ENCODE measurements at regions not wholly inside any gene's neighbourhood (a gene's known extent, or its start where the extent isn't known, plus 50 kb on each side); places are given as distances from the start of the nearest gene placed in this dataset.

- Histone ChIP-seq H3K9me3 (ENCODE audit: low read depth, low read length, poor library complexity, severe bottlenecking) (no peaks in the 10 kb centered on the region), H3K4me1 (ENCODE audit: insufficient read depth, low read length, poor library complexity, severe bottlenecking) (no peaks in the 10 kb centered on the region), H3K36me3 (ENCODE audit: insufficient read depth, low read length, poor library complexity, severe bottlenecking) (no peaks in the 10 kb centered on the region), H3K4me3 (ENCODE audit: low read depth, low read length, poor library complexity, severe bottlenecking) (no peak overlapping the region), H3K27ac (ENCODE audit: low read depth, low read length, poor library complexity, severe bottlenecking) (no peak overlapping the region), H3K27me3 (replicated peaks; ENCODE audit: insufficient read depth, low read depth, low read length, poor library complexity) (peaks cover 11% of the 10 kb centered on the region)
- CTCF ChIA-PET, result no interaction called here
- no TSS peak for BruUV-seq (replicated peaks)
- POLR2A ChIA-PET (ENCODE audit: low non-redundant PET), result no interaction called here
- intact Hi-C loops (cut with micrococcal nuclease; ENCODE audit: unreplicated experiment), result no loop called here
- no peak for DNase-seq (ENCODE audit: low spot score)
- TF ChIP-seq CTCF (conservative IDR thresholded peaks at IDR 0.05; ENCODE audit: low read depth, low read length) (no peak), EZH2 (IDR thresholded peaks at IDR 0.05; ENCODE audit: borderline replicate concordance, low read depth, low read length, poor library complexity, severe bottlenecking) (no peak)
These were observed 118.0 kb upstream of the MAN1A1 start for GRCh38 chr6:119467488-119468081.

GRCh38 chr6:119466226-119466625 is 116.7 kb upstream of the MAN1A1 start:
- ChIA-PET POLR2A (ENCODE audit: low non-redundant PET) (no interaction called here), CTCF (no interaction called here)
- no peaks in the 10 kb centered on the region for H3K9me3 ChIP-seq (ENCODE audit: low read depth, low read length, poor library complexity, severe bottlenecking)
- no peak overlapping the region for H3K27ac ChIP-seq (ENCODE audit: low read depth, low read length, poor library complexity, severe bottlenecking)
- intact Hi-C loops (cut with micrococcal nuclease; ENCODE audit: unreplicated experiment), result no loop called here
- DNase-seq (ENCODE audit: low spot score), result no peak
- no peak overlapping the region for H3K4me3 ChIP-seq (ENCODE audit: low read depth, low read length, poor library complexity, severe bottlenecking)
- H3K36me3 ChIP-seq (ENCODE audit: insufficient read depth, low read length, poor library complexity, severe bottlenecking), result no peaks in the 10 kb centered on the region
- no TSS peak for BruUV-seq (replicated peaks)
- TF ChIP-seq CTCF (conservative IDR thresholded peaks at IDR 0.05; ENCODE audit: low read depth, low read length) (no peak), EZH2 (IDR thresholded peaks at IDR 0.05; ENCODE audit: borderline replicate concordance, low read depth, low read length, poor library complexity, severe bottlenecking) (no peak)
- no peaks in the 10 kb centered on the region for H3K4me1 ChIP-seq (ENCODE audit: insufficient read depth, low read length, poor library complexity, severe bottlenecking)
- peaks cover 1% of the 10 kb centered on the region for H3K27me3 ChIP-seq (replicated peaks; ENCODE audit: insufficient read depth, low read depth, low read length, poor library complexity)

- Histone ChIP-seq H3K27me3 (replicated peaks; ENCODE audit: insufficient read depth, low read depth, low read length, poor library complexity) (no peaks in the 10 kb centered on the region), H3K9me3 (ENCODE audit: low read depth, low read length, poor library complexity, severe bottlenecking) (no peaks in the 10 kb centered on the region), H3K27ac (ENCODE audit: low read depth, low read length, poor library complexity, severe bottlenecking) (no peak overlapping the region), H3K4me3 (ENCODE audit: low read depth, low read length, poor library complexity, severe bottlenecking) (no peak overlapping the region), H3K36me3 (ENCODE audit: insufficient read depth, low read length, poor library complexity, severe bottlenecking) (no peaks in the 10 kb centered on the region), H3K4me1 (ENCODE audit: insufficient read depth, low read length, poor library complexity, severe bottlenecking) (no peaks in the 10 kb centered on the region)
- BruUV-seq (replicated peaks), result no TSS peak
- no peak for TF ChIP-seq EZH2 (IDR thresholded peaks at IDR 0.05; ENCODE audit: borderline replicate concordance, low read depth, low read length, poor library complexity, severe bottlenecking)
- TF ChIP-seq CTCF (conservative IDR thresholded peaks at IDR 0.05; ENCODE audit: low read depth, low read length), result no peak
- ChIA-PET CTCF (no interaction called here), POLR2A (ENCODE audit: low non-redundant PET) (no interaction called here)
- DNase-seq (ENCODE audit: low spot score), result no peak
- intact Hi-C loops (cut with micrococcal nuclease; ENCODE audit: unreplicated experiment), result no loop called here
These were observed 113.6 kb upstream of the MAN1A1 start for GRCh38 chr6:119463081-119463626.
